ENCODE measurements at regions not wholly inside any gene's neighbourhood (a gene's known extent, or its start where the extent isn't known, plus 50 kb on each side); places are given as distances from the start of the nearest gene placed in this dataset.
A peak's percentile ranks its signal among the peaks of the same experiment; 100 is the strongest.

DNA sequence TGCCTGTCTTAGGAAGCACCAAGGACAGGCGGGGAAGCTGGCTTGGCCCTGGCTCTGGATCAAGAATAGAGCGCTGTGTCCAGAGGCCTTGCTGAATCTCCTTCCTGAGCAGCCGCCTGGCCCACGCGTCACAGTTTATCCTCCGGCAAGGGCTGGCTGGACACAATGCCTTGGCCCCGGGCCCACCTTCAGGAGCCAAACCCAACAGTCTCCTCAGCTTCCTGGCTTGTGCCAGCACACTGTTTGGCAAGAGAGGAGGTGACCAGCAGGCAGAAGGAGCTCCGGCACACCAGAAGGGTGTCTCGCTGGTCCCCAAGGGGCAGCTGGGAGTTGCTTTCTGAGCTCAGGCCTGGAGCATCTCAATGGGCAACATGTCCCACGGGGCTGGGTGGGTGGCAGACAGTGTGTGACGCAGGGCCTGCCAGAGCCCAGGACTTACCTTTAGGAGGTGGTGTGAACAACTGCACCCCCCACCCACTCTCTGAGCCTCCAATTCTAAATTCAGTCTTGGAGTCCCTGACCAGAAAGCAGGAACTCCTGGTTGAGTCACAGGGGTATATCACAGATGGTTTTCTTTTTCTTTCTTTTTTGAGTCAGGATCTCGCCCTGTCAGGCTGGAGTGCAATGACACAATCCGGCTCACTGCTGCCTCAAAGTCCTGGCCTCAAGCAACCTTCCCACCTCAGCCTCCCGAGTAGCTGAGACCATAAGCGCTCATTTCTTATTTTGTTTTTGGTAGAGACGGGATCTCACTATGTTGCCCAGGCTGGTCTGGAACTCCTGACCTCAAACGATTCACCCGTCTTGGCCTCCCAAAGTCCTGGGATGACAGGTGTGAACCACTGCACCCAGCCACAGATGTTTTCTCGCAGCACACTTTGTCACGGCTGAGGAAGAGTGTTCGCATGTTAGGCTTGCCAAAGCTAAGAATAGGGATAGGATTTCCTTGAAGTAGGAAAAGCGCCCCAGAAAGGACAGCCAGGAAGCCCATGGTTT lies 361.2 kb downstream of the BCOR start:
- no peak for DNase-seq (ENCODE audit: extremely low read depth, low read depth)

DNA sequence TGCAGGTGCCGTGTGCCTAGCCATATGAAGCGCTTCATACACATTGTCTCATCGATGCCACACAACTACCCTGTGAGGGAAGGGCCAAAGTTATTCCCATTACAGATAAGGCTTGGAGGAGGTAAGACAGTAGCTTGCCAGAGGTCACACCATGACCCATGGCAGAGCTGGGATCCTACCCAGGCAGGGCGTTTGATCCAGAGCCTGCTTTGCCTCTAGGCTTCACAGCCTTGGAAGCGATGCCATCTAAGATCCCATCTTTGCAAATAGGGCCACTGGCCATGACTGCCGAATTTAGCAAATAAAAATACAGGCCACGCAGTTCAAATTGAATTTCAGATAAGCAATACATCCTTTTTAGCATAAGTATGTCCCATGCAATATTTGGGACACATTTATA lies 358.2 kb downstream of the BCOR start:
- DNase-seq (ENCODE audit: extremely low read depth, low read depth) = no peak

DNA sequence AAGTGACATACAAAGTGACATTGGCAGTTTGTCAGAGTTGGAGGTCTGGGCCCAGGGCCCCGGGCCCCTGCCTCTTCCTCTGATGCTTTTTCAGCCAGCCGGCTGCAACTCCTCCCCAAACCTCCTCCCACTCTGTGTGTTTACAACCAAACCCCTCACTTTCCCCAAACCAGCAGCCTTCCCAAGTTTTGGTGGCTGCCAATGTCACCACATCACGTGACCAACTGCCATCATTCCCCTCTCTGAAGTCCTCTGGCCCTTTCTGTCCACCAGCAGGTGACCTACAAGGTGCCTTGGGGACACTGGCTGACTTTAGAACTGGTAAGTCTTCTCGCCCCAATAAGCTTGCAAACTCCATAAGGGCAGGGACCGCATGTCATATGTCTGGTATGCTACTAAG lies 357.7 kb downstream of the BCOR start:
- DNase-seq (ENCODE audit: extremely low read depth, low read depth) = no peak

DNA sequence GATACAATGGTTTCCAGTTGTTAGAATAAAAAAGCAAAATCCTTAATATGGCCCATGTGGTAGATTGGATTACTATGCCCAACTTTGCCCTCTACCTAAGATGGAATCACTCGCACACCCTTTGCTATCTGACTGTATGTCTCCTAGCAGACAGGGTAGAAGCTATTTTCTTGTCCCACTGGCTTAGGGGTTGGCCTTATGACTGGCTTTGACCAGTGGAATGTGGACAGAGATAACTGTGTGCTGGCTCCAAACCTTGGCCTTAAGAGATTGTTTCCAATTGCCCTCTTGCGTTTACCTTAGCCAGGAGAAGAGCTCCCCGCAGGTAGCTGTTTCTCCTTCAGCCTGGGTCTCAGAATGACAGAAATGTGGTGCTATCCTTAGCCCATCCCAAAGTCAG lies 355.9 kb downstream of the BCOR start:
- DNase-seq (ENCODE audit: extremely low read depth, low read depth) = no peak

DNA sequence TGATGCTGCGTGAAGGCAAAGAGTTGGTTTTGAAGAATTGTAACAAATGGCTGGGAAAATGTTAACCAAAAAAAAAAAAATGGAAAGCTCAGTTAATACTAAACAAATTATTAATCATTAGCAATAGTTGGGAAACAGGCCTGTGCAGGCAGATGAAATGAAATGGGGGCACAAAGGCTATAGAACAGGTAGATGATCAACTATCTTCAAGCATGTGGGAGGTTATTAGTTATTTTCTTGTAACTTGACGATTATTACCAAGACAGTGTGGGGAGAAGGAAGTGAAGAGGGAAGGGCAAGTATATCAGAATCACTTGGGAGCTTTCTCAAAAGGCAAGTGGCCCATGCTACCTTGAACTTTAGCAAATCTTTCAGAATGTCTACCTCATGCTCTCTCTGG lies 351.9 kb downstream of the BCOR start:
- DNase-seq (ENCODE audit: extremely low read depth, low read depth) = no peak

DNA sequence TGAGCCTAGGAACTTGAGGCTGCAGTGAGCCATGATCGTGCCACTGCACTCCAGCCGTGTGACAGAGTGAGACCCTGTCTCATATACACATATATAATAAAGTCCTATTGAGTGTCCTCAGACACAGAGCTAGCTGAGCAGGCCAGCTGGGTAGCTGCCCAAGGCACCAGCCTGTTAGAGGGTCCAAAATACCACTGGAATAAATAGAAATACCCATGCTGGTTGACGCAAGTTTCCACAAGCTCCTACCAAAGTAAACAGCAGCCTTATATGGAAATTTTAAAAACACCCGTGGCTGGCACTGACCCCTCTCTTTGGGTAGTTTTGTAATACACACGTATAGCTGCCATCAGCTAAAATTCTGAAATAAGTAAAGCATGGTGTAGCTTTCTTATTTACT lies 348.6 kb downstream of the BCOR start:
- DNase-seq (ENCODE audit: extremely low read depth, low read depth) = no peak

DNA sequence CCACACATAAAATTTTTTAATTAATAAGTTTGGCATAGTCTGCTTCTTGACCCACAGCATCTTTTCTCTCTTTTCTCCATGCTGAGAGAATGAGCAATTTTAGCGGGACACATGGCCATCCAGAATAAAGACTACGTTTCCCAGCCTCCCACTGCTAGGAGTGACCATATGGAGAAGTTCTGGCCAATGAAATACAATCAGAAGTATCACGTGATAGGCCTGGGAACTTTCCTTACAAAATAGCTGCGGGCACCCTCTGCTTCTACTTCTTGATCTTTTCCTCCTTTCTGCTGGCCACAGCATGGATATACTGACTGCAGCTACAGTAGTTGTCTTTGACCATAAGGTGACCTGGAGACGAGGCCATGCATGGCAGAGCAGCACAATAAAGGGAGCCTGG lies 348.0 kb downstream of the BCOR start:
- DNase-seq (ENCODE audit: extremely low read depth, low read depth) = no peak

DNA sequence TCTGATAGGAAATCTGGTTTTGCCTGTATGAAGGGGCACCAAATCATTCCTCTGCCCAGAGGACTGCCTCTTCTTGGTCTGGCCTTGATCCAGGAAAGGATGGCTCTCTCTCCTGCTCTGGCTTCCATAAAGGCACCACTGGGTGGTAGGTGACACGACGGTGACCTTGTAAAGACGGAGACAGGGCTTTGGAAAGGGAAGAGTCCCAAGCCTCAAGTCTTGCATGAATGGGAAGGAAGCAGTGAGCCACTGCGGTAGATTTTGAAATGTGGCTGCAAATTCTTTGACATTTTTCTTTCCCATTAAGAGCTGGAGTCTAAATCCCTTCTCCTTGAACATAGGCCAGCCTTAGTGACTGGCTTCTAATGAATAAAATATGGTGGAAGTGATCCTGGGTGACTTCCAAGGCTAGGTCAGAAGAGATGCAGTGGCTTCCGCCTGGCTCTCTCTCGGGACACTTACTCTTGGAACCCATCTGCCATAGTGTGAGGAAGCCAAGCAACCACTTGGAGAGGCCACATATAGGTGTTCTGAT lies 347.4 kb downstream of the BCOR start:
- no peak for DNase-seq (ENCODE audit: extremely low read depth, low read depth)

DNA sequence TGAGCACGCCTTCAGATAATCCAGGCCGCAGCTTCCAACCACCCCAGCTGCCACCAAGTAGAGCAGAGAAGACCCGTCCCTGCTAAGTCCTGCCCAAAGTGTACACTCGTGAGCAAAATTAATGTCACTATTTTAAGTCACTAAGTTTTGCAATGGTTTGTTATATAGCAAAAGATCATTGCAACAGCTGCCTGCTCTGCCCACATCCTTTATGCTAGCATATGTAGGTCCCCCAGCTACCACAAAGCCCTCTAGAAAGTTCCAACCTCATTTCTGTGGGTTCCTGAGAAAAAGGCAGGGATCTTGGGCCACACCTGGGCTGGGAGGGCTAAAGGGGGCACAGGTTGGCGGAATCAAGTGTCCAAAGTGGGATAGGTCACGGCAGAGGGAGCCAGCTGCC lies 346.9 kb downstream of the BCOR start:
- DNase-seq (ENCODE audit: extremely low read depth, low read depth) = no peak

DNA sequence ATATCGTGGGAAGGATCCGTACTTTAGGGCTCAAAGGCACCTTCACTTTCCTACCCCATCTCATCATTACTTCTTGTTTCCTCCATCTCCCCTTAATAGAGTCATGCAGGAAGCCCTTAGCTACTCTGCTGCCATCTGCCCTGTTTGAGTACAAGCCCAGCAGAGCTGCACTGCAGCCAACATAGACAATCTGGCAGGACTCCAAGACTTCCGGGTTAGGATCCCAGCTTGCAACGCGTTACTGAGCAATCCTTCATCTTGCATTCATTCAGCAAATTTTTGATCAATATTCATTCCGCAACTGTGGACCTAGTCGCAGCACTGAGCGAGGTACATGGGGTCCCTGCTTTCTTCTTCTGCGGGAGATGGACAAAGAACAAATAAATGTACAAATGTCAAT lies 344.9 kb downstream of the BCOR start:
- DNase-seq (ENCODE audit: extremely low read depth, low read depth) = no peak

DNA sequence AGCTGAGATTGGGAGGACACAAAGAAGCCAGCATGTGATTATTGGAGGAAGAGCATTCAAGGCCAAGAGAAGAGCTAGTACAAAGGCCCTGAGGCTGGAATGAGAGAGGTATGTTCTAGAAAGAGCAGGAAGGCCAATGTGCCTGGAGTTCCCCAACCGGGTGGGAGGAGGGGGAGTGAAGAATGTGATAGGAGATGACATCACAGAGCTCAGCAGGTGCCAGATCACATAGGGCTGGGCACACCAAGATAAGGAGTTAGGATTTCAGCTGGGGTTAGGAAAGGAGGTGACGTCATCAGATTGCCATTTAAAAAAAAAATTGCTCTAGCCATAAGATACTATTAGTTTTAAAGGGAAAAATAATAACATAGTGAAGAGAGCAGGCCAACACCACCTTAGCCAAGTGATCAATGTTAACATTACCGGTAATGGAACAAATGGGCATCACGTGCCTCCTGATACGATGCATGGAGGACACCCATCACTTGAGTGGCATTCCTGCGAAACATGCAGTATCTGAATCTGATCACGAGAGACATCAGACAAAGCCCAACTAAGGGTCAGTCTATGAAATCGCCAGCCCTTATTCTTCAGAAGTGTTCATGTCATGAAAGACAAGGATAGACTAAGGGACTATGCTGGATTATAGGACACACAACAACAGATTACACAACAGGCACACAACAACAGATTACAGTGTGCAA lies 344.3 kb downstream of the BCOR start:
- no peak for DNase-seq (ENCODE audit: extremely low read depth, low read depth)

DNA sequence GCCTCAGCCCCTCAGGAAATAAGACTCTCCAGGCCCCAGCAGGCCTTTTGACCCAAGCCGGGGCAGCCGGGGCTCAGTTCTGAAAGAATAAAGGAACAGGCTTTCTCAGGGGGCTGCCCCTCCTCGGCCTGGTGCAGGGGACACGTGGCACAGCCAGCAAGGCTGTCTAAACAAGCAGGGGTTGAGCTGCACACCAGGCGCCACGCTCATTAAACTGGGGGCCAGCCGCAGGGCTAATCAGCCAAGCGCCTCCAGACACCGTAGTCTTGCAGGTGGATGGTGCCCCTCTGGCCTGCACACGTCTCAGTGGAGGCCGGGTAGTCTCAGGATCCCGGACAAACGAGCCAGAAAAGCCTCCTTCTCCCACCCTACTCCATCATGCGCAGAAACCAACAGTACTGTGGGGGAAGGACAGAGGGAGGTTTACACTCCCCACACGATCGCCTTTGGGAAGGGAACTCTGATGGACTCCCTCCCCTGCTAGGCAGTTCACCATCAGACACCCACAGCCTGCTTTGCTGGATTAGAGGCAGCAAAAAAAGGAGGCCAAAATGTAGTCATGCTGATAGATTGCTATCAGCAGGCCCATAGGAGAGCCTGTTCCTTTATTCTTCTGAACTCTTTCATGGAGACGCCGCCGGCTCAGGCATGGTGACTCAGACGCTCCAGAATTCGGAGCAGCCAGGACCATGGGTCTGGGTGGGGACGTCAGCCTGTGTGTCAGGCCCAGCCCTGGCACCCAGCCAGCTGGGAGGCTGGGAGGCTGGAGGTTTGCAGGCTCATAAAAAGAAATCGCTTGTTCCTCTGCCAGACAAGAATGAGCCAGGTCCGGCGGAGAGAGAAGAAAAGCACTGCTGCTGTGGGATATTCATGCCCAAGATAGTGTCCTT lies 342.4 kb downstream of the BCOR start:
- DNase-seq (ENCODE audit: extremely low read depth, low read depth) = peak; percentile 88

DNA sequence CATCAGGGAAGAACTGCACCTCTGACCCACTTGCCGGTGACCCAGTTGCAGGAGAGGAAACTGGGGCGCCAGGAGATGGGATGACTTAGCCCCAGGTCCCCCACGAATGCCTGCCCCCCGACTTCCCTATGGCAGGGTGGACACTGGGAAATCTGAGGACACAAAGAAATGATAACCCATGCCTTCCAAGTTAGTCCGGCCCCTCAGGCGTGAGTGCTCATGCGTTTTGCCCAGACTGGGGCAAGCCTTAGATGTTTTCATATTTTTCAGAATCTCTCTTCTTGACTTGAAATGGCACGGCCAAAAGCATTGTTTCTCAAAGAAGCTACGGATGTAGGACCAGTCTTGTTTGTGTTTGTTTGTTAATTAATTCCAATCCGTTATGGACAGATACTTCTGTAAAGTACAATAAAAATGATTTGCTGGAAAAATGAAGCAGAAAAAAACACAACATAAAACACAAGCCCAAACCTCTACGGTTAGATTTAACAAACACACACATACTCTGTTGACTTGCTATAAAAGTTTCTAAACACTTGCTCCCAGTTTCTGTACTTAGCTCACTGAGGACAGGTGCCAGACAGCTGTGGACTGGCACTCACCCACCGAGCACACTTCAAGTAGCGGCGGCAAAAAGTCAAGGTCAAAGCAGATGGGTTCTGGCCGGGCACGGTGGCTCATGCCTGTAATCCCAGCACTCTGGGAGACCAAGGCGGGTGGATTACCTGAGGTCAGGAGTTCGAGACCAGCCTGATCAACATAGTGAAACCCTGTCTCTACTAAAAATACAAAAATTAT lies 341.5 kb downstream of the BCOR start:
- no peak for DNase-seq (ENCODE audit: extremely low read depth, low read depth)

DNA sequence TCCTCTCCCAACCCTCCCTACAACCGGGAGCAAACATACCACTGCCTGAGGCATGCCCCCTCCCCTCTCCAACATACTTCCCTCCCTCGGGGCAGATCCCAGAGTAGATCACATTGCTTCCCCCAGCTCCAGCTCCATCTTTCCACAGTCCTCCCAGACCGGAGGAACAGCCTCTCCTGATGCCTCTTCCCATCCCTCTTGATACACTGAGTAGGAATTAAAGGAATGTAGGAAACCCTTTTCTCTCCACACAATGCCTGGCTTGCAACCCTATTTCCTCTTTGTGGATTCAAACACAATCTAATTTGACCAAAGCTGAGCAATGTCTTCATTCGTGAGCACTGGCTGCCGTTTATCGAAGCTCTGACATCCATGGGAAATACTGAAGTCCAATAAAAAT lies 339.8 kb downstream of the BCOR start:
- DNase-seq (ENCODE audit: extremely low read depth, low read depth) = no peak

DNA sequence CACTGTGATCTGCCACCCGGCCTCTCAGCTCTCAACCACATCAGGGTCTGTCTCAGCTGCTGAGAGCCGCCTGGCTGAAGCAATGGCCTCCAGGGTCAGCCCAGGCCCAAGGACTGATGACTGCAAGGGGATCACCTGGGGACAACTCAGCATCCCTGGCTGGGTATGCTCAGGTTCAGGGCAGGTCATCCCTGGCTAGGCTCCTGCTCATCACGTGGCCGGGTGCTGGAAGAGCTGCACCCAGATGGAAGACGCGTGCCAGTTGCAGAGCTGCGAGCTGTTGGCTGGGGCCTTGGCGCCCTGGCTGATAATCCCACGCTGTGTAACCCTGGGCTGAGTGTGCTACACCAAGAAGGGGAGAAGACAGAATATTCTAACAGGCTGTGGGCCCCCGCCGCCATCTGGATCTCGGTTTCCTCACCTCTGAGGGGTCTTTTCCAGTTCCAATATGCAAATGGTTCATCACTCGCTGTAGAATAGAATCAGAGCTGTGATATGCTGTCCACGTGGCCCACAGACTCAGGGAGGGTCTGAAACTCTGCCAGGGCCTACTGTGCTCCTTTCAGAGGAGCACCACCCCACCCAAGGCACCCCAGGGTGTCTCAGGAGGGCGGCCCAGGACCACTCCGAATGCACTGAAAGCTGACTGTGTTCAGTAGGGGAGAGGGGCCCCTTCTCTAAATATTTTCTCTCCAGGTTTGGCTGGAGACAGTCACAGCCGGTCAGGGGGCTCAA lies 338.8 kb downstream of the BCOR start:
- DNase-seq (ENCODE audit: extremely low read depth, low read depth) = no peak

DNA sequence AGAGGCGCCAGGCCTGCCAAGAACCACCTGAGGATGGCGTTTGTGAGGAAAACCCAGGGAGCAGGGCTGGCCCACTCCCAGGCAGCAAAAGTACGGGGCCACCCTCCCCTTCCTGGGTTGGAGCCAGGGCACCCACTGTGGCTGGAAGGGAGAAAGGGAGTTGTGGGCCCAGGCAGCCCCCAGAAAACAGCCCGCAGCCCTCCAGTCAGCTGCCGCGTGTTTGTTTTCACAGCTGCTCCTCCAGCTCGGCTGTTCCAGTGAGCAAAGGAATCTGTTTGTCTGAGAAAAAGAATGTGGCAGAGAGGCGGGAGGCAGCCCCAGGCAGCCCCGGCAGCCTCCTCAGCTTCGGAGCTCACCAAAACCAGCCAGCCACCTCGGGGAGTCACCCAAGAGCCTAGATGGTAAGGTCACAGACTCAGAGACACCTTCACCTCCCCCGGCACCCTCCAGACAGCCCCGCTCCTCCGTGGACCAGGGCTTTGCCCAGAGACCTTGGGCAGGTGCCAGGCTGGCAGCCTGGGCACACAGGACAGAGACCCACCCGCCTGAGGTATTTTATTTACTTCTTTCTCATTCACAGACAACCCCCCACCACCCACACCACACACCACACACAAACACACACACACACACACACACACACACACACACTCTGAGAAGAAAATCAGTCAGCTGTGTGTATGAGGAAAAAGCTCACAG lies 338.1 kb downstream of the BCOR start:
- DNase-seq (ENCODE audit: extremely low read depth, low read depth) = no peak

DNA sequence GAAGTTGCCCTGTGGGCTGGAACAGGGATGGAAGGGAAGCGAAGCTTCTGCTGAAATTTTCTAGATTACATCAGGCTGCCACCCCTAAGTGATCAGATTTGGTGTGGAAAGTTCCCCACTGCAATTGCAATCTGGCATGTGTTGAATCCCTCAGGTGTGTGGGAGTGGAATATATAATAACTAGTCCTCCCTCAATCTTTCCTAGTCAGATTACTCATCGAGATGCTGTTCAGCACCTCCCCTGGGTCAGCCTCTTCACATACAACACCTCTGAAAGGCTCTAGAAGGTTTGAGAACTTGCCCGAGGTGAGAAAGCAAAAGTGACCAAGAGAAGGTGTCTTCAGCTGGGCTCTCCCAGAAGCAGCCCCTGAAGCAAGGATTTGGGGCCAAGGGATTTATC lies 336.8 kb downstream of the BCOR start:
- no peak for DNase-seq (ENCODE audit: extremely low read depth, low read depth)

DNA sequence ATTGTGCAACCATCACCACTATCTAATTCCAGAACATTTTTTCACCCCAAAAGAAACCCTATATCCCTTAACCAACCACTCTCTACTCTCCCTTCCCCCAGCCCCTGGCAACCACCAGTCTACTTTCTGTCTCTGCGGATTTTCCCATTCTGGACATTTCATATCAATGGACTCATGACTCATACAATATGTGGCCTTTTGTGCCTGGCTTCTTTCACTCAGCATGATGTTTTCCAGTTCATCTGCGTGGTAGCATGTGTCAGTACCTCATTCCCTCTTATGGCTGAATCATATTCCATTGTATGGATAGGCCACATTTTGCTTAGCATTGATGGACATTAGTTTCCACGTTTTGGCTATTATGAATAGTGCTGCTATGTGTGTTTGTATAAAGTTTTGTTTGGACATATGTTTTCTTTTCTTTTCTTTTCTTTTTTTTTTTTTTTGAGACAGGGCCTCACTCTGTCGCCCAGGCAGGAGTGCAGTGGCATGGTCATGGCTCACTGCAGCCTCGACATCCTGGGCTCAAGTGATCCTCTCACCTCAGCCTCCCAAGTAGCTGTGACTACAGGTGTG lies 335.4 kb downstream of the BCOR start:
- DNase-seq (ENCODE audit: extremely low read depth, low read depth) = no peak

Data from NCI-H460 (cell line).